ENCODE measurements at regions not wholly inside any gene's neighbourhood (a gene's known extent, or its start where the extent isn't known, plus 50 kb on each side); places are given as distances from the start of the nearest gene placed in this dataset.

DNA sequence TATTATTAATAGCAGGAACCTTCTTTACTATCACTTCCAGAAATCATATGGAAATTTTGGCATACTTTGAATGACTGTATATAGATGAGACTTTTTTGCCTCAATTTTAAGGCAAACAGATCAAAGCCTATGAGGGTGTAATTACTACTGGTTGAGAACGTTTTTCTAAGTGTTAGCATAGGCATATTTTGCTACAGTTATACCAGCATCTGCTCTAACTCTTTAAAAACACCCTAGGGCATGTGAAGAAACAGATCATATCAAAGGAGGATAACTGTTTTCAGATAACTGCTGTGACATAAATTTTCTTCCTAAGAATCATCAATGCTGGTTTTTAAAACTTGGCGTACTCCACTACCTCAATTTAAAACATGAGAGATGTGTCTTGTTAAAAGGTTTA lies 1155.3 kb downstream of the FSTL5 start:
- no peak for DNase-seq

DNA sequence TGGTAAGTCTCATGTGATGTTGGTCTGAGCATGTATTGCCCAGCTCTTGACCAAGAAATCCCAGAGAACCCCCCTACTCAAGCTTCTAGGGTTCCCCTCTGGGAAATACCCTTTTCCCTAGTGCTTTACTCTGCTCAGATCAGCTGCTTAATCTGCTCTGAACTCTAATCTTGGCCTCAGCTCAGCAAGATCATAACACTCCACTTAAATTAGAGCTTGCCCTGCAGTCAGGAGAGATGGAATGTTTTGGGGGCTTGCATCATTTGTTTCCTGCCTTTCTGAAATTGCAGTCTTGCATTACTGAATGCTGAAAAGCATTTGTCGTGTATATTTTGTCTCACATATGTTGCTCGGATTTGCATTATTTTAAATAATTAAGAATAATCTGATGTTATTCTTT lies 1153.6 kb downstream of the FSTL5 start:
- no peak for DNase-seq

Measured in renal pelvis (tissue), 1 donor.